Right atrium auricular region (tissue), 2 donors: ENCODE measurements at regions not wholly inside any gene's neighbourhood (a gene's known extent, or its start where the extent isn't known, plus 50 kb on each side); places are given as distances from the start of the nearest gene placed in this dataset.

ENCODE experiments used
- DNase-seq: peaks from one replicate; pipeline ENCODE4 v3.0.0-alpha.2; 2019; ENCODE audit warnings: low spot score
- H3K27ac ChIP-seq, 2 donors: fragments of 200-600 bp; sonication (generic); 1 replicate in 1 of 2; 2 replicates in 1 of 2; pipeline ENCODE4 v1.5.1; 2016 to 2019
- H3K27me3 ChIP-seq, 2 donors: fragments of 200-600 bp; sonication (generic); one replicate each; pipeline versions ENCODE4 v1.5.1 to v1.6.0; 2017 to 2019
- H3K36me3 ChIP-seq: fragments of 200-600 bp; sonication (generic); one replicate; pipeline ENCODE4 v1.5.1; 2016
- H3K4me1 ChIP-seq, 2 donors: fragments of 200-600 bp; sonication (generic); one replicate each; pipeline versions ENCODE4 v1.5.1 to v1.6.0; 2017 to 2019
- H3K4me3 ChIP-seq, 2 donors: fragments of 200-600 bp; sonication (generic); 1 replicate in 1 of 2; 2 replicates in 1 of 2; pipeline ENCODE4 v1.5.1; 2017 to 2019; ENCODE audit warnings: mild to moderate bottlenecking in 1 of 2, moderate library complexity in 1 of 2
- H3K9me3 ChIP-seq, 2 donors: fragments of 200-600 bp; sonication (generic); one replicate each; pipeline ENCODE4 v1.5.1; 2019
- CTCF ChIP-seq, 2 donors: fragments of 200-600 bp; sonication (generic); IDR thresholded peaks; one replicate each; pipeline ENCODE4 v1.5.1; 2019; ENCODE audit warnings: antibody characterized with exemption in 2 of 2

GRCh38 chr3:88267441-88267840, 117.7 kb downstream of the C3orf38 start:
- no peaks in the 10 kb centered on the region for H3K4me1 ChIP-seq
- no peak for TF ChIP-seq CTCF (IDR thresholded peaks at IDR 0.05)
- H3K36me3 ChIP-seq = no peaks in the 10 kb centered on the region
- H3K27me3 ChIP-seq = no peaks in the 10 kb centered on the region
- H3K9me3 ChIP-seq = no peaks in the 10 kb centered on the region
- H3K27ac ChIP-seq = no peak overlapping the region
- H3K4me3 ChIP-seq = no peak overlapping the region
- DNase-seq = no peak

- Histone ChIP-seq H3K4me3 (no peak overlapping the region), H3K4me1 (no peaks in the 10 kb centered on the region), H3K27me3 (no peaks in the 10 kb centered on the region), H3K9me3 (no peaks in the 10 kb centered on the region), H3K27ac (no peak overlapping the region), H3K36me3 (no peaks in the 10 kb centered on the region)
- no peak for TF ChIP-seq CTCF (IDR thresholded peaks at IDR 0.05)
- no peak for DNase-seq
These were observed 118.1 kb downstream of the C3orf38 start for GRCh38 chr3:88267847-88268246.

- Histone ChIP-seq H3K36me3 (no peaks in the 10 kb centered on the region), H3K4me3 (no peak overlapping the region), H3K27me3 (no peaks in the 10 kb centered on the region), H3K9me3 (no peaks in the 10 kb centered on the region), H3K27ac (no peak overlapping the region), H3K4me1 (no peaks in the 10 kb centered on the region)
- DNase-seq = no peak
- TF ChIP-seq CTCF (IDR thresholded peaks at IDR 0.05) = no peak
These were observed 130.6 kb downstream of the C3orf38 start for GRCh38 chr3:88280326-88280725.

GRCh38 chr3:88282528-88283241, 132.9 kb downstream of the C3orf38 start:
- H3K4me3 ChIP-seq = no peak overlapping the region
- H3K27ac ChIP-seq = no peak overlapping the region
- H3K27me3 ChIP-seq = no peaks in the 10 kb centered on the region
- no peaks in the 10 kb centered on the region for H3K9me3 ChIP-seq
- H3K4me1 ChIP-seq = no peaks in the 10 kb centered on the region
- no peak for TF ChIP-seq CTCF (IDR thresholded peaks at IDR 0.05)
- no peaks in the 10 kb centered on the region for H3K36me3 ChIP-seq
- DNase-seq = no peak

GRCh38 chr3:88283242-88283592, 133.5 kb downstream of the C3orf38 start:
- Histone ChIP-seq H3K36me3 (no peaks in the 10 kb centered on the region), H3K4me3 (no peak overlapping the region), H3K27me3 (no peaks in the 10 kb centered on the region), H3K4me1 (no peaks in the 10 kb centered on the region), H3K27ac (no peak overlapping the region), H3K9me3 (no peaks in the 10 kb centered on the region)
- no peak for DNase-seq
- TF ChIP-seq CTCF (IDR thresholded peaks at IDR 0.05) = no peak

- TF ChIP-seq CTCF (IDR thresholded peaks at IDR 0.05) = no peak
- Histone ChIP-seq H3K27ac (no peak overlapping the region), H3K4me3 (no peak overlapping the region), H3K36me3 (no peaks in the 10 kb centered on the region), H3K27me3 (no peaks in the 10 kb centered on the region), H3K9me3 (peaks cover 0 to 13% of the 10 kb centered on the region in 2 donors), H3K4me1 (no peaks in the 10 kb centered on the region)
- no peak for DNase-seq
These were observed 141.7 kb downstream of the C3orf38 start for GRCh38 chr3:88291486-88291885.
